IMR-90 (cell line): ENCODE measurements at regions not wholly inside any gene's neighbourhood (a gene's known extent, or its start where the extent isn't known, plus 50 kb on each side); places are given as distances from the start of the nearest gene placed in this dataset.

Source experiments
- ATAC-seq: fragments of 200-7000 bp; cut with Tn5 transposase; 2 replicates; pipeline ENCODE4 v1.9.1; 2020; ENCODE audit warnings: low read depth, mild to moderate bottlenecking, moderate library complexity
- BruUV-seq: library from RNA; stranded (reverse); fragments of 400-500 nt; replicated peaks from 2 replicates; lab custom pipeline; 2021; lab: Mats Ljungman, UMichigan
- CTCF ChIA-PET: fragments of 300-600 bp; formaldehyde crosslinking; extraction: SDS; loops from one replicate; lab custom pipeline; 2021; ENCODE audit warnings: antibody characterized with exemption; lab: Yijun Ruan, JAX
- POLR2A ChIA-PET: fragments of 300-600 bp; sonication (Branson Sonifier 250); formaldehyde crosslinking; loops from one replicate; lab custom pipeline; 2022; ENCODE audit warnings: antibody characterized with exemption; ENCODE audit not compliant: unreplicated experiment; lab: Charles Lee
- DNase-seq: peaks from one replicate; pipeline ENCODE4 v3.0.0; 2013
- H2AFZ ChIP-seq: replicated peaks from 2 replicates; pipeline ENCODE3; 2013; ENCODE audit warnings: low read length, mild to moderate bottlenecking; ENCODE audit not compliant: poor library complexity
- H2AK5ac ChIP-seq: 2 replicates; pipeline ENCODE4 v1.6.1; 2013; ENCODE audit warnings: low read depth, low read length, inconsistent platforms
- H2AK9ac ChIP-seq: replicated peaks from 2 replicates; pipeline ENCODE3; 2013; ENCODE audit warnings: mild to moderate bottlenecking, low read depth, low read length, moderate library complexity; ENCODE audit not compliant: poor library complexity
- H2BK120ac ChIP-seq: 2 replicates; pipeline ENCODE4 v1.6.1; 2013; ENCODE audit warnings: low read depth, low read length, inconsistent platforms
- H2BK15ac ChIP-seq: 3 replicates; pipeline ENCODE4 v1.6.1; 2013; ENCODE audit warnings: low read depth, low read length, inconsistent platforms
- H2BK20ac ChIP-seq: 2 replicates; pipeline ENCODE4 v1.6.1; 2013; ENCODE audit warnings: low read depth, mild to moderate bottlenecking, inconsistent platforms, low read length, moderate library complexity
- H2BK5ac ChIP-seq: 2 replicates; pipeline ENCODE4 v1.6.1; 2013; ENCODE audit warnings: mild to moderate bottlenecking, low read depth, low read length, inconsistent platforms; ENCODE audit not compliant: poor library complexity, severe bottlenecking
- H3K14ac ChIP-seq: replicated peaks from 2 replicates; pipeline ENCODE4 v1.6.1; 2013; ENCODE audit warnings: low read depth, low read length, inconsistent platforms
- H3K18ac ChIP-seq: 2 replicates; pipeline ENCODE4 v1.6.1; 2013; ENCODE audit warnings: low read depth, low read length, control low read depth
- H3K23ac ChIP-seq: 2 replicates; pipeline ENCODE4 v1.6.1; 2013; ENCODE audit warnings: low read depth, low read length, inconsistent platforms
- H3K27ac ChIP-seq: 2 replicates; pipeline ENCODE4 v1.5.1; 2013; ENCODE audit warnings: mild to moderate bottlenecking, control low read depth, low read length; ENCODE audit not compliant: insufficient read depth
- H3K27me3 ChIP-seq: 2 replicates; pipeline ENCODE4 v1.6.1; 2013; ENCODE audit warnings: low read length; ENCODE audit not compliant: control insufficient read depth, insufficient read depth
- H3K36me3 ChIP-seq: 2 replicates; pipeline ENCODE4 v1.6.1; 2013; ENCODE audit warnings: low read length, mixed read lengths; ENCODE audit not compliant: control insufficient read depth, insufficient read depth
- H3K4ac ChIP-seq: 2 replicates; pipeline ENCODE4 v1.6.1; 2013; ENCODE audit warnings: low read depth, low read length, inconsistent platforms
- H3K4me1 ChIP-seq: 2 replicates; pipeline ENCODE4 v1.6.1; 2013; ENCODE audit warnings: low read length, mixed read lengths; ENCODE audit not compliant: control insufficient read depth, insufficient read depth
- H3K4me2 ChIP-seq: 2 replicates; pipeline ENCODE4 v1.6.1; 2013; ENCODE audit warnings: low read depth, mild to moderate bottlenecking, control low read depth, low read length, moderate library complexity
- H3K4me3 ChIP-seq: 2 replicates; pipeline ENCODE4 v1.5.1; 2013; ENCODE audit warnings: low read depth, mild to moderate bottlenecking, control low read depth, low read length, moderate library complexity; ENCODE audit not compliant: insufficient read depth
- H3K56ac ChIP-seq: 2 replicates; pipeline ENCODE4 v1.6.1; 2013; ENCODE audit warnings: low read length, inconsistent platforms; ENCODE audit not compliant: insufficient read depth; ENCODE audit errors: extremely low read depth
- H3K79me1 ChIP-seq, 2 experiments: 2 replicates each; pipeline ENCODE4 v1.6.1; 2013; ENCODE audit warnings: low read length in 2 of 2, inconsistent platforms in 1 of 2, low read depth in 1 of 2
- H3K9ac ChIP-seq: 2 replicates; pipeline ENCODE4 v1.6.1; 2013; ENCODE audit warnings: low read depth, low read length, control low read depth
- H3K9me1 ChIP-seq: 2 replicates; pipeline ENCODE4 v1.6.1; 2013; ENCODE audit warnings: low read length, inconsistent platforms; ENCODE audit not compliant: insufficient read depth
- H3K9me3 ChIP-seq: 2 replicates; pipeline ENCODE4 v1.6.1; 2013; ENCODE audit warnings: low read length; ENCODE audit not compliant: control insufficient read depth, insufficient read depth
- H4K20me1 ChIP-seq: 2 replicates; pipeline ENCODE4 v1.6.1; 2013; ENCODE audit warnings: low read length, inconsistent platforms; ENCODE audit not compliant: insufficient read depth
- H4K5ac ChIP-seq: 2 replicates; pipeline ENCODE4 v1.6.1; 2013; ENCODE audit warnings: mild to moderate bottlenecking, low read depth, low read length, control low read depth
- H4K8ac ChIP-seq, 2 experiments: 2 replicates each; pipeline ENCODE4 v1.6.1; 2013; ENCODE audit warnings: low read depth in 2 of 2, low read length in 2 of 2, control low read depth in 1 of 2, inconsistent platforms in 1 of 2
- H4K91ac ChIP-seq: 2 replicates; pipeline ENCODE4 v1.6.1; 2013; ENCODE audit warnings: low read depth, low read length, inconsistent platforms; ENCODE audit not compliant: insufficient read depth
- RAD21 ChIP-seq: IDR thresholded peaks from 2 replicates; pipeline ENCODE4 v1.6.1; 2012; ENCODE audit warnings: low read length, improper control_type of control experiment
- RFX5 ChIP-seq: IDR thresholded peaks from 2 replicates; pipeline ENCODE4 v1.8.0; 2012; ENCODE audit warnings: low read depth, mild to moderate bottlenecking, low read length, moderate library complexity
- SMC3 ChIP-seq: fragments of 150-350 bp; IDR thresholded peaks from 2 replicates; pipeline ENCODE4 v1.6.1; 2016; ENCODE audit warnings: low read depth, mild to moderate bottlenecking, antibody characterized with exemption, low read length, moderate library complexity
- WGBS, 2 experiments: methylation state at CpG; one replicate each; pipeline versions ENCODE4 v1.1.5 to v1.1.7; 2013; ENCODE audit warnings: missing lambda C conversion rate in 2 of 2; ENCODE audit not compliant: insufficient read length in 1 of 2; ENCODE audit errors: extremely low coverage in 2 of 2; 5-methylcytosine and 5-hydroxymethylcytosine counted together
- dilution Hi-C: fragments of 300-500 bp; cut with HindIII; formaldehyde crosslinking; loops from one replicate; pipeline ENCODE4 v1.14.3; 2018; ENCODE audit warnings: low sequenced_read_pairs; ENCODE audit not compliant: unreplicated experiment
- in situ Hi-C: fragments of 300-500 bp; cut with MboI; formaldehyde crosslinking; loops from 3 replicates; pipeline ENCODE4 v1.14.3; 2019; ENCODE audit warnings: low sequenced_read_pairs, inconsistent platforms, mixed read lengths
- intact Hi-C: fragments of 100-400 bp; cut with micrococcal nuclease; formaldehyde crosslinking; loops from 2 replicates; pipeline ENCODE4 v1.10.0; 2022
- TF ChIP-seq, protein P1 (sequence below): fragments of 150-350 bp; IDR thresholded peaks from 2 replicates; pipeline ENCODE4 v1.6.1; 2017; ENCODE audit warnings: mild to moderate bottlenecking, antibody characterized with exemption, low read length, low read depth

DNA sequence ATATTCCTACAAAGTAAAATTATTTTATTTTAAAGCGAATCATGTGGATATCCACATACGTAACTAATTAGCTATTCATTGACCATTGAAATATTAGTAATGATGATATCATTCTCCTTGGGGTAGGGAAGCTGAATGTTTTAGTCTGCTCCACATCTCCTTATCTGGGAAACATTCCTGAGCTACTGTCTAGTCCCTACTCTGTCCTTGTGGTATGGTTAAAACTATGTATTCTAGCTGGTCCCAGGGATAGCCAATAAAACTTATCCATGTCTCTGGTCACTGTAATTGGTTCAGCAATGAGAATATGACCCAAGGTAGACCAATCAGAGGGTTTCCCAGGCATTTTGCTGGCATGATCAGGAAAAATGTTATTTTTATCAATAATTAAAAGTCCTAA lies 76.0 kb upstream of the DAP start:
- Histone ChIP-seq H3K56ac (no peak overlapping the region), H4K20me1 (no peaks in the 10 kb centered on the region), H2AK9ac (no peak overlapping the region), H3K4me3 (no peak overlapping the region), H3K27me3 (no peaks in the 10 kb centered on the region), H3K36me3 (no peaks in the 10 kb centered on the region), H3K9ac (no peak overlapping the region), H3K27ac (no peak overlapping the region), H3K18ac (peak overlapping the region; percentile 1; the same call in 1 of the 2 replicates), H3K79me1 (peaks cover 0 to 5% of the 10 kb centered on the region in 2 experiments; a peak in 1 of 4 replicates), H3K4me1 (peaks cover 15% of the 10 kb centered on the region), H3K23ac (peak overlapping the region; percentile 25; the same call in 1 of the 2 replicates), H3K4ac (peak overlapping the region; percentile 35; the same call in 1 of the 2 replicates), H2AFZ (no peak overlapping the region), H2AK5ac (peak overlapping the region; percentile 40; the same call in 1 of the 2 replicates), H2BK5ac (peak overlapping the region; percentile 65), H2BK15ac (no peak overlapping the region; the same call in 2 of the 3 replicates), H2BK20ac (peak overlapping the region; percentile 75; the same call in 1 of the 2 replicates), H3K9me3 (no peaks in the 10 kb centered on the region), H2BK120ac (peak overlapping the region; percentile 76), H3K9me1 (peaks cover 10% of the 10 kb centered on the region), H4K5ac (no peak overlapping the region), H4K8ac (no peak overlapping the region), H4K91ac (no peak overlapping the region; the same call in 1 of the 2 replicates), H3K14ac (peak overlapping the region; percentile 70), H3K4me2 (no peak overlapping the region)
- no TSS peak for BruUV-seq
- CTCF ChIA-PET: no interaction called here
- TF ChIP-seq RAD21 (no peak), RFX5 (no peak), SMC3 (no peak)
- TF ChIP-seq, protein P1, sequence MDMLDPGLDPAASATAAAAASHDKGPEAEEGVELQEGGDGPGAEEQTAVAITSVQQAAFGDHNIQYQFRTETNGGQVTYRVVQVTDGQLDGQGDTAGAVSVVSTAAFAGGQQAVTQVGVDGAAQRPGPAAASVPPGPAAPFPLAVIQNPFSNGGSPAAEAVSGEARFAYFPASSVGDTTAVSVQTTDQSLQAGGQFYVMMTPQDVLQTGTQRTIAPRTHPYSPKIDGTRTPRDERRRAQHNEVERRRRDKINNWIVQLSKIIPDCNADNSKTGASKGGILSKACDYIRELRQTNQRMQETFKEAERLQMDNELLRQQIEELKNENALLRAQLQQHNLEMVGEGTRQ: no peak; the same call in 1 of the 2 replicates
- in situ Hi-C loops (loop anchor here (10.0 kb wide), 1 partner anchor 132 kb away; no protein-coding TSS in a partner anchor), intact Hi-C loops (no loop called here), dilution Hi-C loops (no loop called here)
- POLR2A ChIA-PET: no interaction called here
- peak; percentile 55 for ATAC-seq
- peak; percentile 83 for DNase-seq
- no CpG with 5 or more reads among the region's 2 CpGs for WGBS, 2 experiments
